GM19239 (cell line): ENCODE measurements at regions not wholly inside any gene's neighbourhood (a gene's known extent, or its start where the extent isn't known, plus 50 kb on each side); places are given as distances from the start of the nearest gene placed in this dataset.

ENCODE experiments used
- DNase-seq: peaks from one replicate; pipeline ENCODE4 v3.0.0; 2011; ENCODE audit warnings: low spot score; ENCODE audit not compliant: insufficient read length
- FAIRE-seq: peaks from 2 replicates; lab custom pipeline; 2011; peaks lifted over from hg19 to GRCh38; lab: Jason Lieb, UNC

DNA sequence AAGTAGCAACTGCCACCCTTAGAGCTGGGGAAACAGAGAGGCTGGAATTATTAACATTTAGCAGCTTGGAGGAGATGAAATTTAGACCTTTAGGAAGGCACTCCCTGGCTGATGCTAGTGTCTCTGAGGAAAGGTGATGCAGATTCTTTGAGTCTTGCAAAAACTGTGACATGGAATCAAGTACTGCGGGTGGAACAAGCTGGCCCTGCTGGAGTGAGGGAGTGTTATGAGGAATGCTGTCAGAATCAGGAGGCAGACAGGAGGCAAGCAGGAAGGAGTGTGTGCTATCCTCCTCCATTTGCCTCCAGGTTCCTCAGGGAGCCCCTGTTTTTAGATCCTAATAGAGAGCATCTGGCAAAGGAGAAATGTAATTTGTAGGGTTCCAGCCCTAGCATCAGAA lies 391.7 kb upstream of the PITX2 start:
- DNase-seq (no peak), FAIRE-seq (no peak)

DNA sequence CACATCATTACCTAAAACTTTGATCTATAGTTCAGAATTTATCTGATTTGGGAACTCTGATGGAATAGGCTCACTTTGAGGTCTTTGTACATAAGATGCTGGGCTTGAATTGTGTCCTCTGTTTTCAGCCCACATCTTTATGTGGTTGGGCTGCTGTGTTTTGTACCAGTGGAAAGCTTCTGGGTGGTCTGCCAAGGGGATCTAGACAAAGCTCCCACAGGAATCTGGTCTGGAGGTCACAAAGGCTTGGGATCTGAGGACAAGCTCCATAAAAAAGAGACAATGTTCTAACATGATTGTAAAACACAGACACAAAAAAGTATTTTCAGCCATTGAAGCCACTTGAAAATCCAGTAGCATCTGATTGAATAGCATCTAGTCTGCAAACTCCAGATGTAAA lies 393.5 kb upstream of the PITX2 start:
- FAIRE-seq (no peak), DNase-seq (no peak)

DNA sequence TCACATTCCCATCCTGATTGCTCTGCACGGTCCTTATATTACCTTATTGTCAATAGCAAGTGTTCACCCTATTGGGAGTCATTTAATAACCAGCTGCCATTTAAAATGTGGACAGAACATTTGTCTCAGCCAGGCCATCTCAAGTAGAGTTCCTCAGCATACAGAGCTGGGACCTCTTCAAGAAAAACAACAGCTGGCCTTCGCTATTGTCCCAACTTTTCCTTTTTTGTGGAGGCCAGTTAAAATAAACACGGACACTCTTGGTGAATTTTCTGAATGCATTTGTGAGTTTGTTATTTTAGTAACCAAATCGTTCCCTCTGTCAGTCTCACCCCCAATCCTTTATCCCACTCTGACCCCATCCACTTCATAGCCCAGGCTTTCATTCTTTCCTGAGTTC lies 395.3 kb upstream of the PITX2 start:
- FAIRE-seq (no peak), DNase-seq (no peak)

DNA sequence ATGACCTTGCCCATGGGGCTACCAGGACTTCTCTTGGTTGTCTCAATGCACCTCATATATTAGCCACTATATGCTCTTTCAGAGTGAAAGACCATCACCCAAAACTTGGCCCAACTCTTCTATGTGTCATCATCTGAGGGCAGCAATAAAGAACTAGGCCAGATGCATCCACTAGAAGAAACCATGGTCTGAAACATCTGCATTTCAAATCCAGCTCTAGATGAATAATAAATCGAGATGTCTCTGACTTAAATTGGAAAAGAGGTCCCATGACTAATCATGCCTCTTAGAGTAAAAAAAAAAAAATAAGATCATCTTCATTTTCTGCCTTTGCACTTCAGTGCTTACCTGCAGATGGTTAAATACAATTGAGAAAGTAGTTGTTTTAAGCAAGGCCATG lies 397.6 kb upstream of the PITX2 start:
- FAIRE-seq (no peak), DNase-seq (no peak)

DNA sequence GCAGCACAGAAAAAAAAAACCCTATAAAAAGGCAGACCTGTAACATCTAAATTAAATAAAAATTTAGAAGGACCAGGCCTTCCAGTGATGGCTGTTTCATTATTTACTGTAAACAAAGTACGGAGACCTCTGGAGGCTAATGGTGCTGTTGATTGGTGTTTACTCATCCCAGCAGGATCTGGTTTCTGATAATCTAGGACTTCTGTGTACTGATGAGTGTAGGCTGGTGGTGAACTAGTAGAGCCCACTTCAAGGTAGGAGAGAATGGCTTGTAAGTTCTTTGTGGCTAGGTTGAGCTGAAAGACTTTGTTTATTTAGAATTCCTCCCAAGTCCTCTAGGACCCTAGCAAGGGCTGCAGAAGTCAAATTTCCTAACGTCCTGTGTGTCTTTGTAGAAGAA lies 398.1 kb upstream of the PITX2 start:
- DNase-seq (no peak), FAIRE-seq (no peak)

DNA sequence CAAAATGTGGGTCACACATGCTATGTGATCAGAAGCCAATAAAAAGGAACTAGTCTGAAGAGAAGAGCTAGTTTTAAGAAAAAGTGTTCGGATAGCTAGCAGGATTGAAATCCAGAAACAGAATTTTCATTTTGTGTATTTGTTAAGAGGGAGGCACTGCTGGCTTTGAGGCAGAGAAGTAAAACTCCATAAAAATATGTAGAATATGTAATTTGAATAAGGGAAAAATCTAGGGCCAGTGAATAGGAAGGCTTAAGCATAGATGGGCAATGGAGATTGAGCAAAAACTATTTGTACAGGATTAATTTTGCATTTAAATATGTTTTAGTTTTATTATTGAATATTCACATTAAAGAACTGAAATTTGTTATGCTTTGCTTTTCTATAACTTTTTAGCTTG lies 399.9 kb upstream of the PITX2 start:
- FAIRE-seq (no peak), DNase-seq (no peak)

DNA sequence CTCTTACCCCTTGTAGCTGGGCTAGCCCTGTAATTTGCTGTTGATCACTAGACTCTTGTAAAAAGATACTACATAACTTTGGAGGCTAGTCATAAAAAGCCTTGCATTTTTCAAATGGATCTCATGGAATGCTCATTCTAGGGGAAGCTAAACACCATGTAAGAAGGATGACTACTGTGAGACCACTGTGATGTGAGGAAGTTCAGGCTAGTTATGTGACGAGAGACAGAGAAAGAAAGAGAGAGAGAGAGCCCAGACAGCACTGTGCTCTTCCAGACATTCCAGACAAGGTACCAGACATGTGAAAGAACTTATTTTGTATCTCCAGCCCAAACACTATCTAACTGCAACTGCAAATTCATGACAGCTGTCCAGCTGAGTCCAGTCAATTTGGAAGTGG lies 404.6 kb upstream of the PITX2 start:
- FAIRE-seq, result no peak
- no peak for DNase-seq

DNA sequence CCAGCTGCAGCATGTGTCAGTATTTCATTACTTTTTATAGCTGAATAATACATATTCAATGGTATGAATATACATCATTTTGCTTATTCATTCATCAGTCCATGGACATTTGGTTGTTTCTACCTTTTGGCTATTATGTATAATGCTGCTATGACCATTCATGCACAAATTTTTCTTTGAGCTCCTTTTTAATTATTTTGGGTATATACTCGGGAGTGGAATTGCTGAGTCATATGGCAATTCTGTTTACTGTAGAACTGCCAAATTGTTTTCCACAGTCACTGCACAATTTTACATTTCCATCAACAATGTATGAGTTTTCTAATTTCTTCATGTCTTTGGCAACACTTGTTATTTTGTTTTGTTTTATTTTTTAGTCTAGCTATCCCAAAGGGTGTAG lies 405.9 kb upstream of the PITX2 start:
- no peak for DNase-seq
- no peak for FAIRE-seq

DNA sequence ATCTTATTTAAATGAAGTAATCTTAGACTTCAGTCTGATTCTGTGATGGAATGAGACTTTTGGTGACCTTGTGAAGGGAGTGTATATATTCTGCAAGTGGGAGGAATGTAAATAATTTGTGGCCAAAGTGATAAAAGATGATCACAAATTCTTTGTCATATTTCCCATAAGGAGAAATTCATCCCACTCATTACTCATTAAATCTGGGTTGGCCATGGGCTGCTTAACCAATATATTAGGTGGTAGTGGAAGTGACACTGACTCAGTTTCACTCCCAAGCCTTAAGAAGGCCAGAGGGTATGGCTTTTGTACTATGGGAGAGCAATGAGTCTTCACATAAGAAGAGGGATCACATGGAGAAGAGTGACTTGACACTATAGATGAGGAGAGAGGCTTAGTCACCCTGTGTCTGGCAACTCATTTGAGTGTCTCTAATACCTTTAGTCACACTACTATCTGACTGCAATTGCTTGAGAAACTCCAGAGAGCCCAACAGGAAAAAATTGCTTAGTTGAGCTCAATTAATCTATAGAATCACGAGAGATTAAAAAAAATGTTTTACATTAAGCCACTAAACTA lies 408.2 kb upstream of the PITX2 start:
- DNase-seq (no peak), FAIRE-seq (no peak)

DNA sequence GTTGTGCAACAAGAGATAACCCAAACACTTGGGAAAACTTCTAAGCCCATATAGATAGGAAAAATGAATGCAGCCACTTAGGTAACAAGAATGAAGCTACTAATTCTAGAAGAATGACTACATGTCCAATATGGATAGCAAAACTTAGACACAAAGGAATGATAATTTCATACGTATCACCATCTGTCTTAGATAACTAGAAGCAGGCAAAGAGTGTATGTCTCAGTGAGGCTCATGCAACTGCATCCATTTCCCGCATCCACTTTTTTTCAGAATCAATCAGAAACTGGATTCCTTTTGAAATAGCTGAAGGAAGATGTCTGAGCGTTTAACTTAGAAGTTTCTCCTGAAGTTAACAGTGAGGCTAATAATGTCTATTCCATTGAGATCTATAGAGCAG lies 408.7 kb upstream of the PITX2 start:
- DNase-seq, result no peak
- no peak for FAIRE-seq

DNA sequence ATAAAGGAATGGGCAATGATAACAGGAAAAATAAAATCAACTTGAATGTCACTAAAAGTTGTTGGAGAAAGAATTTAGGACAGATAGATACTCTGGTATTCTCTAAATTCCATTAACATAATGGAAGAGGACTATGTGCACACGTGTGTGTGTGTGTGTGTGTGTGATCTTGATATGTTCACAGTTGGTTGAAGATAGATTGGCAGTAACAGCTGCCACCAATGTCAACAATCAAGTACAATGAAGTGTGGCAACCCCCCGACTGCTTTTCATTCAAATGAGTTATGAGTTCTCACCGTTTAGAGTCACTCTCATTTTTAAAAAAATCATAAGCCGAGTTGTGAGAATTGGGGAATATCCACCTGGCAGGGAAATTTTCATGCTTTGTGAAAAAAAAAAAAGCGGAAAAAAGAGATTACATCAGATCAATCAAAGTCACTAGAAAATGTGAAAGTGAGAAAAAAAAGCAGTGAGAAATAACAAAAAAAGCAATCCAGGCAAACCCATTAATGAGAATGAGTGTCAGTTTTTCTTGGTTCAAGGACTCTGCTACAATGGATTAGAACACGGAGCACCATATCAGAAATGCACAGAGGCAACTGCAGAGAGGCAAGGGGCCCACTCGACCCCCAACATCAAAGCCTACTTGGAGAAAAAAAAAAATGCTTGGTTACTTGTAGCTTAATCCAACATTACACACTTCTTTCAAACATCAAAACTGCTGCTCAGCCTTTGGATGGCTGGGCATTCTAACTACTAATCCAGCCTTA lies 414.9 kb upstream of the PITX2 start:
- FAIRE-seq (no peak), DNase-seq (no peak)

DNA sequence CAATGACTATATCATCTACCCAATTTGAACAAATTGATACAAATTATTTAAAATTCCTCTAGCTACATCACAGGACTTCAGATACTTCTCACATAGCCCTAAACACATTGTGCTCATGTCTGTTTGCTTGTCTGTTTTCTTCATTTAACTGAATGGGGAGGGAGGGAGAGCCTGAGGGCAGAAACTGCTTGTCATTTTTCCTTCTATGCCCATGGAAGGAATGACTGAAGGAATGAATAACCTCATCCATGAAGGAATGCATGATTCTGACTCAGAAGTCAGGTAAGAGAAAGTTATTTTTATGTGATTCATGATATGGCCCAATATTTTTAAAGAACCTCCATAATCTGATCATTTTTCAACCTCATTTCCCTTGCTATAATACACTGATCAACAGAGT lies 418.0 kb upstream of the PITX2 start:
- DNase-seq, result no peak
- no peak for FAIRE-seq

DNA sequence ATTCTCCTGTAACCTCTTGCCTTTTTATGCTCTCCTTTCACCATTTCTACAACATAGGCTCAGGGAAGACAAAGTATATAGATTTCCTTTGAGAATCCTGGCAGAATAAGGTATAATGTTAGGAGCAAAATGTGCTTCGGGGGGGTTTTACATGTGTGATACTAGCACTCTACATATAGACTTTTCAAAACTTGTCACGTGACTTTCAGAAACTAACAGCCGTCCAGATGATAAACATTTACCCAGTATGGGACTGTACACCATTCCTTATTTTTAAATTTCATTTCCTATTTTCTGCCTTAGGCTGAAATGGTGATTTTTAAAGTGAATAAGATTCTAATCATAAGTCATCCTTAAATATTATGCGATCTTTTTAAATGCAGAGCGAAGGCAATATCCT lies 420.4 kb upstream of the PITX2 start:
- DNase-seq (no peak), FAIRE-seq (no peak)

DNA sequence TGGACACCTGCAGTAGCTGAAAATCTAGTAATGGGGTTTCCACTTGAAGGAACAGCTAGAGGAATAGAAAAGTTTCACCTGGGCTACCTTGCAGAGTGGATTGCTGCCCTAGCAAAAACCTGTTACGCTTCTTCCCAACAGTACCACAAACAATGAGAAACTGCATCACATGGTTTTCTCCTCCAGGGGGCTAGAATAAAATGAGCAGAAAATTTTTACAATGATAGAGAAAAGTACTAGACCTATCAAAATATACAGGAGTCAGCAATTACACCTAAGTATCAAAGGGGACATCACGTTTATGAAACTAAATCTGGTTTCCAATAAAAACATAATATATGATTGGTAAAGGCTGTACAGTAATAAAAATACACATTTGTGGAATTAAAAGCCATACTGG lies 423.1 kb upstream of the PITX2 start:
- FAIRE-seq (no peak), DNase-seq (no peak)

DNA sequence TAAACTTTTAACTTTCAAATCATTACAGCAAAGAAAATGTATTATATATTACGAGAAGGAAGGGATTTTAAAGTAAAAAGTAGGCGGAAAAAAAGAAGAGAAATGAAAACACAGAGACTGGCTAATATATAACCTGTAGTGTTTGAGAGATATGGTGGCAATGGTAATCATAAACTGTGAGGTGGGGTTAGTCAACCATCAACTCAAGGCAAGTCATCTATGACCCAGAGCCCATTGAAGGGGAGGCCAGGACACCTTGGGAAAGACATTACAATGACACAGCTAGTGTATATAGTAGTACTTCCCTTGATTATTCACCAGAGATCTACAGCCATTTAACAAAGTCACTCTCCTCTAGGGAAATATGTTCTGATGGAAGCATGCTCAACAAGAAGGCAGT lies 423.9 kb upstream of the PITX2 start:
- FAIRE-seq, result no peak

DNA sequence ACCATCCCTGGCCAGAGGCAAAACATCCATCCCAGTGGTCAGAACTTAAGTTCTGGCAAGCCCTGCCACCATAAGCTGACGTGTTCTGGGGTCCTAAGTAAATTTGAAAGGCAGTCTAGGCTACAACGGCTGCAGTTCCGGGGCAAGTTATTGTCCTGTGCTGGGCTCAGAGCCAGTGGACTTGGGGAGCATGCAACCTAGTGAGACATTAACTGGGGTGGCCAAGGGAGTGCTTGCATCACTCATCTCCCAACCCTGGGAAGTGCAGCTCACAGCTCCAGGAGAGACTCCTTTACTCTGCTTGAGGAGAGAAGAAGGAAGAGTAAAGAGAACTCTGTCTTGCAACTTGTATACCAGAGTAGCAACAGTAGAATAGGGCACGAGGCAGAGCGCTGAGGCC lies 425.4 kb upstream of the PITX2 start:
- no peak for DNase-seq
- no peak for FAIRE-seq

More for the DNA sequence above, 423.9 kb upstream of the PITX2 start:
- no peak for DNase-seq

DNA sequence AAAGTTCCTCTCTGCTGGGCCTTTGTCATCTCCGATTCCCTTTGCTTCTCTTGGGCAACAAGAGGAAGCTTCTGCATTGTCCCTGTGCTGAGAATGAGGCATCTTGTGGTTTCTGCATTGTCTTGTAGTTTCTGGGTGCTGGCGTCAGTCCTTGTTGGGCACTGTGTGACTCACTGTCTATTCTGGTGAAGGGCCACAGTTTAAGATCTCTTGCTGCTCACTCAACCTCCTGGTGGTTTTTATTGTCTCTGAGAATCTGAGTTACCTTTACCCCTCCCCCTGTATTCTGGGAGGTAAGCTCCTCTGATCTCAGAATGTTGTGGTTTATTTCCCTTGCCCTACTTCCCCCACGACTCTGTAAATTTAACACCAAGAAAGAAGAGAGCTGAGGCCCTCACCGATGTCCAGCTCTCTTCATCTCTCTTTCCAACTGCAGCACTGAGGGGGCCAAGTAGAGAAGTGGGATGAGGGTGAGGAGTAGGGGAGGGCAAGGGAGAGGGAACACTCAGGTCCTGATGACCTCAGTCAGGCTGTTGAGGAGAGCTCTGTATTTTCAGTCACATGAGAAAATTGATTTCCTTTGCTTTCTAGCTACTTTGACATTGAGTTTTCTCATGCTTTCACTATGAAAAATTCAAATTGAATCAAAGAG lies 441.6 kb upstream of the PITX2 start:
- FAIRE-seq (no peak), DNase-seq (no peak)

DNA sequence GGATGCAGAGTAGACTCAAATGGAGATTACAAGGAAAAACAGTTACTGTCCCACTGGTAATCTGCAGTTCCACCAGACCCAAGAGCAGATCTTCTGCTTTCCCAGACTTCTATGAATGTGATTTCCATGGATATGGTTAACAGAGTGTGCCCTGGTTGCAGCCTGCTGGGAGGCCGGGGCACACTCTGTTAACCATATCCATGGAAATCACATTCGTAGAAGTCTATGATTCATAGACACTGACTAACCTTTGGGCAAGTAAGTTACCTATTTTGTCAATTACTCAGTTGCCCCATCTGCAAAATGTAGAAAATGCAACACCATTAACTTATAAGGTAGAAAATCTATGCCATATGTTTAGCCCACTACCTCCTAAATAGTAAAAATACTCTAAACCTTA lies 443.1 kb upstream of the PITX2 start:
- no peak for FAIRE-seq
- no peak for DNase-seq

DNA sequence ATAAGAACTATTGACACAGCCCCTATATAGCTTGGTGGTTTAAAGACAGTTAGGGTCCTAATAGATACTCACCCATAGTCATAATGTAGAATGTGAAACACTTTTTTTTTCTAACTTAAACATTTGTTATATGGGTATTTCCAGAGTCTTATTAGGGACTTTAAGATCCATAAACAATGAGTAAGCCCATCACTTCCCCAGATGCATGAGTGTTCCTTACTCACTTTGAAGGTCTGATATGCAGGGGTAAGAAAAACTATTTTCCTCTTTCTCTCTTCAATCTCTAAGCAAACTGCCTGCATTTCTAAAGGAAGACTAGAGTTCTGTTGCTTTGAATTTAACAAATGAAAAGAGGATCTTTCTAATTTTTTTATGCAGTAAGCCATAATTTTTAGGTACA lies 443.6 kb upstream of the PITX2 start:
- DNase-seq (no peak), FAIRE-seq (no peak)

DNA sequence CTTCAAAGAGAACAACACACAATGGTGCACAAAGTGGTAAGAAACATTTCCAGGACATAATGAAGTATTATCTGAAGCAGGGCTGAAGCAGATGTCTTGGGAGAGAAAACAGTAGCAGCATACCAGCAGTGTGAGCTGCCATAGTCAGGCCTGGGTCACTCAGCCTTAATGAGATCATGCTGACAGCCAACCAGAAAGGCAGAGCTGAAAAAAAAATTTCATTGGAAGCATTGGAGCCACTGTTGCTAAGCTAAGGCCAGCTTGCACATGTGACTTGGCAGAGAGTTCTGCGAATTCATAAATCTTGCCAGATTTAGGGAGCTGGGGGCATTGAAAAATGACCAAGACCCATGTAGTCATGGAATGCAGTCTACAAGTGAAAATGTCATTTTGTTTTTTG lies 444.0 kb upstream of the PITX2 start:
- DNase-seq, result no peak
- FAIRE-seq, result no peak

DNA sequence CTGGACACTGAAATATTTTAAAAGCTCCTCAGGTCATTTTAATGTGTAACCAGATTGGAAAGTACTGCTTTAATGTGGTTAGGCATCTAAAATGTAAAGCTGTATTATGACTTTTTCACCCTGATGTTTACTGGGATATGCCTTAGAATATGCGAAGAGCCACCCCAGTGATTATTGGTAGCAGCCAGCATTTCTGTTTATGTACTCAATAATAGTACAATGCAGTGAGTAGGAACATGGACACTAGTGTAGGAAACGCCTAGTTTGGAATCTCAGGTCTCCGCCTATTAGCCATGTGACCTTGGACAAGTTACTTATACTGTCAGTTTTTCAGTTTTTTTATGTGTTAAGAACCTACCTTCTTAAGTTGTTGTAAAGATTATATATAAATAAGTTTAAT lies 446.0 kb upstream of the PITX2 start:
- no peak for DNase-seq
- no peak for FAIRE-seq

DNA sequence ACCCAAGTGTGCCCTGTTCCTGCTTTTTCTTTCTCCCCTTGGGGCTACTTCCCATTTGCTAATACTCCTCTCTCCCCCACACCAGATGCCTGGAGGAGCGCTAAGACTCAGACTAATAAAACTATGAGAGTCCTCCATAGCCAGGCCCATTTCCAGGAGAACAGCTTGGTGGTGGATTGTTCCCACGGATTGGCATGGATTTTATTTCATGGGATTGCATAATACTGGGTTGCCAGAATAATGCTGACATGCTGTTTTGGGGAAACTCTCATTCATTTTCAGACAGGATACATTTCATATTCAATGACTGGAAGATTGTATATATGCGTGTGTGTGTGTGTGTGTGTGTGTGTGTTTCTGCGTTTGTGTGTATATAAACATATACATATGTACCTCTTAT lies 447.5 kb upstream of the PITX2 start:
- DNase-seq (no peak), FAIRE-seq (no peak)
